DMS114 treated with DMSO at 0.1 percent for 48 hours (cell line): ENCODE measurements at regions not wholly inside any gene's neighbourhood (a gene's known extent, or its start where the extent isn't known, plus 50 kb on each side); places are given as distances from the start of the nearest gene placed in this dataset.
"Not testable (repeated sequence)": the region's sequence is repeated elsewhere in the genome, so short reads cannot be mapped to it uniquely, and the experiment has no call there.

Experiments
- DNase-seq: peaks from one replicate; lab custom pipeline; 2025; ENCODE audit not compliant: unreplicated experiment; lab: John Stamatoyannopoulos, UW

GRCh38 chr21:35288238-35288637 is 239.1 kb upstream of the RUNX1 start:
- DNase-seq, result no peak

DNA sequence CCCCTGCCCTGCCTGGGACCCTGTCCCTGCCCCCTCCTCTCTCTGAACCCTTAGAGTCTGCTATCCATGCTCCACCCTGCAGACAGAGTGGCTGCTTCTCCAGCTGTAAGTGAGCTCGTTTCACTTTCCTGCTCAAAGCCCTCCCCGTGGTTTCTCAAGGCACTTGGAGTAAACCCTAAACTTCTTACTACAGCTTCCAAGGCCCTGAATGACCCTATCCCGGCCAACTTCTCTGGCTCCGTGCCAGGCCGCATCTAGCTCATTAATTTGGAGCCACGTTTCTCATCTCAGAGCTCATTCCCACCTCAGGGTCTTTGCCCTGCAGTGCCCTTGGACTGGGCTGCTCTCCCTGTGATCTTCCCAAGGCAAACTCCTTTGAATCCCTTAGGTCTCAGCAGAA is 235.1 kb upstream of the RUNX1 start:
- no peak for DNase-seq

DNA sequence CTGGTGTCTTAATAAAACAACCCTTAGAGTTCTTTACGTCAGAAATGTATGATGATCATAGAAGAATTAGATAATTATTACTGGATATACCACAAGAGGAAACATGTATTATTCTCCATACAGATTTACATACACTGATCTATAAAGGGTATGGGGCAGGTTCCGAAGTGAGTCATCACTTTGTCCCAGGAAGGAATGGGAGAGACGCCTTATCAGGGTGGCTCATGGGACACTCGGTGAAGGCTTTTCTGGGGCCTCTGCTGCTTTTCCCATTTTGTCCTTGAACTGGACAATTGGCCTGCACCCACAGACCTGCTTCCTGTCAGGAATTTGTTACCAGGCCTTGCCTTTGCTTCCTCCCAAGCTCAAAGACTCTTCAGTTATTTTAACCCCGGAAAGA is 233.8 kb upstream of the RUNX1 start:
- no peak for DNase-seq

DNA sequence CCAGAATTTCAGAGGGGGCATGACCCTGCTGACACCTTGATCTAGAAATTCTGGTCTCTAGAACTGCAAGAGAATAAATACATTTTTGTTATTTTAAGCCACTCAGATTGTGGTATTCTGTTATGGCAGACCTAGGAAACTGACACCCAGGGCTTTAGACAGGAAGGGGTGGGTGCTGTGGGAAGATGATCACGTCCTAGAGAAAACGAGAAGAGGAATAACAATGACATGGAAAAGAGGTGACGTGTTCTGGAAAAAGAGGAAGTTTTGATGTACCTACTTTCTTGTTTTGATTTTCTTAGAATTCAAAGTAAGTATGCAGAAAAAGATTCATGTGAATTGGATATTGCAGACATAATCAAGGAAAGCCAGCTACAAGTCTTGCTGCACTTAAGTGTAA is 232.9 kb upstream of the RUNX1 start:
- DNase-seq, result no peak

- DNase-seq, result no peak
Observed at GRCh38 chr21:35280231-35280630, 231.1 kb upstream of the RUNX1 start.

DNA sequence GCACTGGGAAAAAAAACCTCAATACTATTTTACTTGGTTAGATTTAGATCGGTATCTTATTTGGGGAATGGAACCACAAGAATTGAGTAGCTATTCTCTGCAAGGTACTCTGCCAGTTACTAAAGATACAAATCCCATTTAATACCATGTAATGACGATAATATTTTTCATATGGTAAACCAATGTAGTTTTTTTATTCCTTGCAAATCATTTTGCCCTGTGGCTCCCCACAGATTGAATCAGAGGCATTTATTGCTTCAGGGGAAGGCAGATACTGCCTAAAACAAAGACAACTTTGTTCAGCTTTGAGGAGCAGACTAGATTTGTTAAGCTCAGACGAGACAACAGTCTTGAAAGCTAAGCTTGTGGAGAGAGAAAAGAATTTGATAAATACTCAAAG is 226.7 kb upstream of the RUNX1 start:
- DNase-seq, result no peak

GRCh38 chr21:35274923-35275322 is 225.8 kb upstream of the RUNX1 start:
- DNase-seq, result no peak

- DNase-seq, result no peak
Observed at GRCh38 chr21:35274090-35274489, 225.0 kb upstream of the RUNX1 start.

DNA sequence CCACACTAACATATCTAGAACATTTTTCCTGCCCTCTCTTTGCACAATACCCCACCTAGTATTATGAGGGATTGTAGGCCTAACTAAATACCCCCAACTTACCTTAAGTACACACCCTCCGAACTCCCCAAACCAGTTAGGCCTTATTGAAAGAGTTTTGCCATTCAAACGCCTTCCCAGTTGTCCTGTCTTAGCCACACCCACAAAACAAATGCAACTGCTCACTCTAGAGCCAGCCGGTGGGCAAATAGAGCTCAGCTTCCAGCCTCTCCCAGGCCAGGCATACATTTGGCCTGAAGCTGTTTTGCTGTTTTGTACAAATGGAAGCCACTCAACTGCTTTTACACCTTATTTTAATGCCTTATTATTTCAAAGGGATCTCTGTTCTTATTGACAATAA is 224.2 kb upstream of the RUNX1 start:
- DNase-seq, result no peak

GRCh38 chr21:35271344-35272118 is 222.4 kb upstream of the RUNX1 start:
- not testable (repeated sequence) for DNase-seq

GRCh38 chr21:35268817-35269216 is 219.7 kb upstream of the RUNX1 start:
- no peak for DNase-seq

GRCh38 chr21:35268261-35268660 is 219.2 kb upstream of the RUNX1 start:
- DNase-seq, result no peak

GRCh38 chr21:35266546-35266945 is 217.4 kb upstream of the RUNX1 start:
- no peak for DNase-seq

- no peak for DNase-seq
Observed at GRCh38 chr21:35265170-35265877, 216.2 kb upstream of the RUNX1 start.

GRCh38 chr21:35259457-35259856 is 210.4 kb upstream of the RUNX1 start:
- DNase-seq, result no peak

DNA sequence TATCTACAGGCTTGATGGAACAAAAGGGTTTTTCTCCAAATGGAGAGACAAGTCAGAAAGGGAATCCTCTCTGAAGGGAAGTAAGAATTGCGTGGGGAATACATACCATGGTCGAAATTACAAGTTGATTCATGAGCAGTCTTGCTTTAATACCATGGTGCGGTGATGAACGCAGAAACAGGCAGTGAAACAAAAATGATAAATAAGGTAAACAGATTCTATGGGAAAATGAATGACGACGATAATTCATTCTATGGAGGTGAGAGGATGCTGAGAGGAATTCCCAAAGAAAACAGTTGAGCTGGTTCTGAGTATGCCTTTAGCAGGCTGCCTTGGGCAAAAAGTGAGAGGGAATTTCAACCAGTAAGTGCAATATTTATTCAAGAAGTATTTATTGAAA is 209.4 kb upstream of the RUNX1 start:
- no peak for DNase-seq

DNA sequence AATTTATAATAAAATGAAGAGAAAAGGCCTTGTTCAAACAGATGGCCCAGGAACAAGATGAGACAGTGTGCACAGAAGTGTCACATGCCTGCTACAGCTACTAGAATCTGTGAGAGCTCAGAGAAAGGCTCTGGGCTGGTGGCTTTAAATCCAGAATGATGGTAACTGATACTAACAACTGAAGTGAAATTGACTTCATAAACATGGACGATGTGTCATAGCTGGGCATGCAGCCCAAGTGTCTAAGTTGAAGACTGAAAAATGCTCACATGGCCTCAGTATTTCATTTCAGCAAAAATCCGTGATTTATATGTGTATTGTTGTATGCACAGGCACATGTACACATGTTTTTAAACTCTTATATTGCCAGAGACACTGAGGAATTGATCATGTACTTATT is 208.3 kb upstream of the RUNX1 start:
- DNase-seq, result no peak

DNA sequence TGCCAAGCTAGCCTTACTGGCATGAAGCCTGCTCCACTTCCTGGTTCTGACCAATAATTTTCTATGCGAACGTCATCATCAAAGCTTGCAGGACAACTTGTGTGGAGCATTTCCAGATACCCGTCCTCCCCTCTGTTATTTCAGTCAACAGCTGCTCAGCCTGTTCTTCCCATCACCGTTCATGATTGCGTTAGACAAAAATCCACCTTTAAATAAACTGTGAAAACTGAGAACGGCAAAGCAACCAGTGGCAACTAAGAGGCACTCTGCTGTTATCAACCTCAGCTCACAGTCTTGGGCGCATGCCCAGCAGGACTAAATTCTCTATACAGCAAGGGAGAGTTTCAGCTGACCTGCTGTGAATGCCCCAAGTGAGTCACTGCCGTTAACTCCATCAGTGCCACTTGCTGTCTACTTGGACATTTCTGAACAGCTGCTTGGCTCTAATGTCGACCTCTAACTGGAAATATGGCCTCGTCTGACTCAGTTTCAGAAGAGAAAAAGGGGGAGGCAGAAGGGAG is 207.4 kb upstream of the RUNX1 start:
- DNase-seq, result no peak

DNA sequence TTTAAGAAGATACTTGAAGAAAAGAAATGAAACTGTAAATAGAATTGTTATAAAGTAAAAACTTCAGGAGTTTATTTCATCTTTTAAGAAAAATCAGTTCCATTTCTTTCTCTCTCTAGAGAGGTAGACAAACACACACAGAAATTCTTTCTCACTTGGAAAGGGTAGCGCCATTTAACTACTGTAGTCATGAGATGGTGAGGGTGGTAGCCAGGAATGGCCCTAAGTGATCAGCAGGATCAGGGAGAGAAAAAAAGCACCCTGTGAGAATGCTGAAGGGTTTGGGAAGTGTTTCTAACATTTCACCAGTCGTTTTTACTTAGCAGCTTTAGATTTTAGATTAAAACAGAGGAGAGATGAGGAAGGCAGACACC is 205.7 kb upstream of the RUNX1 start:
- DNase-seq, result no peak

DNA sequence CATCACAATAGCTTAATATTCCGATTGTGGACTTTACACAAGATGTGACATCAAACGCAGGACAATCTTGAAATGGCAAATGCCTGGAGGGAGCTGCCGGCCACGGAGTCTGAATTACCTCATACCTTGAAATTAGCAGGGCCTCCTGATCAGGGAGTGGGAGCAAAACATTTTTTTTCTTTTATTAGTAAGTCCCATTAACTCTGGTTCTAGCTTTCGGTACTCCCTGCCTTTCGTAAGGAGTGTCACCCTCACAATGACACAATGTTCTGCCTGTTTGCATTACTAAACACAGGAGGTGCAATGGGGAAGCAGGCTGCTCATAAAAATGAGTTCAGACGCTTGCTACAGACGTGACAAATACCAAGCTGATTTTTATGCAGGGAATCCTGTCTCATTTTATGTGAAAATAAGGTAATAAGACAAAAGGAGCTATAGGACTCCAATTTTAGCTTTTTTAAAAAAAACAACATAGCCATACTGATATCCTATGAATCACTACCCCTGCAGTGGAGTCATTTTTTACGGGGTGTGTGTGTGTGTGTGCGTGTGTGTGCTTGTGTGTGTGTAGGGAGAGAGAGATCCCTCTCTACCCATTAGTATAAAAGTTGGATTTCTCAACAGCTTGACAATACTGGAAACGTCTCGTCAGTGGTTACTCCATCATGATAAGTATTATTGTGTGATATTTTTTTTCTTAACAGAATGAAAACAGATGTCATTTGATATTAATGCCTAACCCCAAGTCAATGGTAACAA is 205.1 kb upstream of the RUNX1 start:
- DNase-seq, result no peak

GRCh38 chr21:35252831-35253230 is 203.7 kb upstream of the RUNX1 start:
- no peak for DNase-seq

- DNase-seq, result no peak
Observed at GRCh38 chr21:35249636-35250035, 200.5 kb upstream of the RUNX1 start.
